LNCaP clone FGC (cell line): ENCODE measurements at regions not wholly inside any gene's neighbourhood (a gene's known extent, or its start where the extent isn't known, plus 50 kb on each side); places are given as distances from the start of the nearest gene placed in this dataset.

Source experiments
- DNase-seq: peaks from one replicate; pipeline ENCODE4 v3.0.0-alpha.2; 2011; ENCODE audit warnings: low read depth
- H3K4me3 ChIP-seq: 2 replicates; pipeline ENCODE4 v1.5.1; 2011; ENCODE audit warnings: mild to moderate bottlenecking, low read depth, low read length, control low read depth
- TF ChIP-seq, protein P1 (sequence below): IDR thresholded peaks from 2 replicates; pipeline ENCODE4 v1.5.1; 2012; ENCODE audit warnings: mild to moderate bottlenecking; ENCODE audit not compliant: control insufficient read depth, insufficient read depth; ENCODE audit errors: extremely low read depth

DNA sequence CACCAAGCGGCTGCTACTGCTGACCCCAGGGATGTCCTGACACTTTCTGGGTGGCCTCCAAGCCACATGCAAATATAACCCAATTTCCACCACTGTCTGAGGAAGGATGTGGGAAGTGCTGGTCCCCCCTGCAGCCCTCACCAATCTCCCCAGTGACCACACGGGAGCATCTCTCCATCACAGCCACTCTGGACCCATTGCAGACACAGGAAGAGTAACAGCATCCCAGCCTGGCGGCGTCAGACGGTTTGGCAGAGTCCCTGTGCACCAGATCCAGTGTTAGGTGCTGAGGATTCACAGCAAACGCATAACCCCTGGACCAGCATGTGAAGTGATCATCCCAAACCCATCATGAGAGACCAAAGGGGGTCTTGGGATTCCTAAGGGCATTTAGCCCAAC is 163.7 kb upstream of the TNRC6C start:
- TF ChIP-seq, protein P1, sequence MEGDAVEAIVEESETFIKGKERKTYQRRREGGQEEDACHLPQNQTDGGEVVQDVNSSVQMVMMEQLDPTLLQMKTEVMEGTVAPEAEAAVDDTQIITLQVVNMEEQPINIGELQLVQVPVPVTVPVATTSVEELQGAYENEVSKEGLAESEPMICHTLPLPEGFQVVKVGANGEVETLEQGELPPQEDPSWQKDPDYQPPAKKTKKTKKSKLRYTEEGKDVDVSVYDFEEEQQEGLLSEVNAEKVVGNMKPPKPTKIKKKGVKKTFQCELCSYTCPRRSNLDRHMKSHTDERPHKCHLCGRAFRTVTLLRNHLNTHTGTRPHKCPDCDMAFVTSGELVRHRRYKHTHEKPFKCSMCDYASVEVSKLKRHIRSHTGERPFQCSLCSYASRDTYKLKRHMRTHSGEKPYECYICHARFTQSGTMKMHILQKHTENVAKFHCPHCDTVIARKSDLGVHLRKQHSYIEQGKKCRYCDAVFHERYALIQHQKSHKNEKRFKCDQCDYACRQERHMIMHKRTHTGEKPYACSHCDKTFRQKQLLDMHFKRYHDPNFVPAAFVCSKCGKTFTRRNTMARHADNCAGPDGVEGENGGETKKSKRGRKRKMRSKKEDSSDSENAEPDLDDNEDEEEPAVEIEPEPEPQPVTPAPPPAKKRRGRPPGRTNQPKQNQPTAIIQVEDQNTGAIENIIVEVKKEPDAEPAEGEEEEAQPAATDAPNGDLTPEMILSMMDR: no peak
- no peak overlapping the region for H3K4me3 ChIP-seq
- no peak for DNase-seq

DNA sequence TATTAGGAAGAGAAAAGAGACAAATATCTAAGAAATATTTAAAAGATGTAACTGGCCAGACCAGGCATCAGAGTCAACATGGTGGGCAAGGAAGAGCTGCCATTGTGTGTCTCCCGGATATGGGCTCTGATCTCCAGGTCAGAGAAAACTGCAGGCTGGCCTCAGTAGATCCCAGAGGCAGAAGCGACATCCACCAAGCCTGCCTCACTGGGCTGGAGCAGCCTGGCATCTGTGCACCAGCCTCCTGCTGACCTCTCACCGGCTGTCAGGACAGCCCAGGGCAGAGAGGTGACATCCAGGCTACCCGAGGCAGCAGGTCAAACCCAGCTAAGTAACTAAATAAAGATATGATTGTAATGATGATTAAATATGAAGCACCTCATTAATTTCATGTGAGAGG is 162.8 kb upstream of the TNRC6C start:
- TF ChIP-seq, protein P1: no peak

DNA sequence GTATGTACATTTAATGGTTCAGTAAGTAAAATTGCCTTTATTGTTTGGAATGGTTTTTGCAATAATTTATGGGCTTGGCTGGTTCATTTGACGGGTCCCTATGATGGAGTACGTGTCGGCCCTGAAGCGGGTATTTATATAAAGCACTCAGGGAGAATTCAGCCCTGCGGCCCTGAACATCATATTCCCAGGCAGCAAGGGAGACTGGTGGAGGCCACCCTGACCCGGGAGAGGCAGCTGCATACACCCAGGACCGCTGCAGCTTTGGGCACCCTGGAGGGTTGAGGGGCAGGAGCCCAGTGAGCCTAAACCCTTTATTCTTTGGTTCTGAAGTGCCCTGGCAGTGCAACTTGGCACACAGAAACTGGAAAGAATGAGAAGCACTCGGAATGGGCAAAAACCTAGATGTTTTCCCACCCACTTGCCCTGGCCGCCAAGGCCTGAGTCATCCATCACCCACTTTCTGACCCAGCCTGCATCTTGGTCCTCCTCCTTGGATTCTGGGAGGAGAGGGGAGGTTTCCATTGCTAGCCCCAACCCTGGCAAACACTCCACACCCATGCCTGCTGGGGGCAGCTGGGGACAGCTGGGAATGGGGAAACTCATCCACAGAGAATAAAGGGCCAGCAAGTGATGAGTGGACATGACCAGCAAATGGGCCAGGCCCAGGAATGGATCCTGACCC is 162.2 kb upstream of the TNRC6C start:
- no peak for DNase-seq
- TF ChIP-seq, protein P1: no peak
- no peak overlapping the region for H3K4me3 ChIP-seq

More for the DNA sequence above, 162.8 kb upstream of the TNRC6C start:
- DNase-seq: no peak
- no peak overlapping the region for H3K4me3 ChIP-seq

DNA sequence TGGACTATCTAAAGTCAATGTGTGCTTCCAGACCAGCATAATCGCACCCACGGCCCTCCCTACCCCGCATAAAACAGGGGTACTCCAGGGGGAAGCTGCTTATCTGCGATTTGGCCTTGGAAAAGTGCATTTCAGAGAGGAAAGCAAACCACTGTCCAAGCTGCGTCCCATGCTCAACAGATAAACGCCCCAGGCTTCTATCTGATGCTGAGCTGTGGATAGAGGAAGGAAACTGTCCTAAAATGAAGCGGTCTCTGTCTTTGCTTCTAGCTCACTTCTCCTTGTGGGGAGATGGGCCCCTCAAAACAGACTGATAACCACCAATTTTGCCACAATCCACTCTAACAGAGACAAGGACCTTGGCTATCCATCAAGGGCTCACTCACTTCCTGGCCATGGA is 160.5 kb upstream of the TNRC6C start:
- H3K4me3 ChIP-seq: no peak overlapping the region
- no peak for DNase-seq
- TF ChIP-seq, protein P1: no peak

DNA sequence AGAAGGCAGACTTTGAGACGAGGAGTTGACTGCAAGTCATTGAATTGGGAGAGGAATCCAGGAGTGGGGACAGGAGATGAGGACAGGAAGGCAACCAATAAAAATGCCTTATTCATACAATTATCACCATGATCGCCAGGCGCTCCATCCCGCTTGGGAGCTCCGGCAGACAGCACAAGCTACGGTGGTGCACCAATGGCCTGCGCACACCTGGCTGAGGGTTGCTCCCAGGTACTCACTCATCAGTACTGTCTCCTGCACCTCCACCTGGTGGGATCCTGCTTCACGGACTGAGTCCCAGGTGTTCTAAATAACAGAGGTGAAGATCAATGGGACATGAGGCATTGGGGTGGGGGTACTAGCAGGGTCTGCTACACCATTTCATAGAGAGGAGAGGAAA is 160.0 kb upstream of the TNRC6C start:
- H3K4me3 ChIP-seq: no peak overlapping the region
- TF ChIP-seq, protein P1: no peak
- no peak for DNase-seq

DNA sequence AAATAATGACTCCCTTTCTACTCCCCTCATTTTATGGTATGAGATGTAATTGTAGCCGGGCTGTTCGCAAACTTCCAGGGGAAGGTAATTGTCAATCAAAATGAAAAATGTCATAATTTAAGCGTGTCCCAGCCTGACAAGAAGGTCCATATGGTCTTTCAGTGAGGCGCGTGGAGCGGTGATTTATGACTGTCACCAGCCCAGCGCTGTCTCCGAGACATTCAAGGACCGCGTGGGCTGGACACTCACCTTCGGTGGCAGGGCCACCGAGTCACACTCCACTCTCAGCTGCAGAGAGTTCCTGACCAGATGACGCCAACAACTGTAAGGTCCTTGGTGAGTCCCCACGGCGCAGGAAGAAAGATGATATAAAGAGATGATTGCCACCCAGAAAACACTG is 157.7 kb upstream of the TNRC6C start:
- TF ChIP-seq, protein P1: no peak

DNA sequence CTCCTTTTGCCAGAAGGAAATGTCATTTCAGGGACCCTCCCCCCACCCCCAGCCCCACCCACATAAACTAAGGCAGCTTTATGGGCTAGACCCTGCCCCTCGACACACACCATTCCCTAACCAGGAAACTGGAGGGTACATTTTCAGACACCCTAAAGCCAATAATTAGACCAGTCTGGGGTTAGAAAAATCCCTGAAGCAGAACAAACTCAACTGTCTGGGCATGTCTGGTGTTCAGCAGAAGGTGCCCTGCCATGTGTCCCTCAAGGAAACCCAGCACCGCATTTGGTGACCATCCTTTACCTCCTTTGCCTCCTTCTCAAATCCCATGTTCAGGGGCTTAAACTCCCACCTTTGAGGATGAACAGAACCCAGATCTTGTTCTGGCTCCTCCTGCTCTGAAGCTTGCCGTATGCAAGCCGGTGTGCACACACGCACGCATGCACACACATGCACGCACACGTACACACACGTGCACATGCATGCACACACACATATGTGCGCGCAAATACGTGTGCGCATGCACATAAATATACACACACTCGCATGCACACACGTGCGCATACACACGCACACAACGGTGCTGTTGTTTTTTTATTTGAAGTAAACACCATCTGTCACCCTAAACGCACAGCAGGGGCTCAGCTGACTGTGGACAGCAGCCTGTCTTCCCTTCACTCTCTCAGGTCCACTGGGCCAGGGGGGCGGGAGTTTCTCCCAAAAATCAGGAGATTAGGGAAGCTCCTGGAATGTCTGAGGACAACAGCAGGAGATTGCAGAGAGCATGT is 156.8 kb upstream of the TNRC6C start:
- H3K4me3 ChIP-seq: no peak overlapping the region
- TF ChIP-seq, protein P1: no peak
- no peak for DNase-seq

More for the DNA sequence above, 157.7 kb upstream of the TNRC6C start:
- no peak overlapping the region for H3K4me3 ChIP-seq
- no peak for DNase-seq
